H1 (cell line): ENCODE measurements at regions not wholly inside any gene's neighbourhood (a gene's known extent, or its start where the extent isn't known, plus 50 kb on each side); places are given as distances from the start of the nearest gene placed in this dataset.

Source experiments
- CTCF ChIA-PET: fragments of 300-600 bp; sonication (Branson Sonifier 250); formaldehyde crosslinking; loops from one replicate; lab custom pipeline; 2021; ENCODE audit not compliant: partially characterized antibody; lab: Charles Lee
- POLR2A ChIA-PET: fragments of 300-600 bp; sonication (Branson Sonifier 250); formaldehyde crosslinking; loops from one replicate; lab custom pipeline; 2021; ENCODE audit warnings: inconsistent platforms; ENCODE audit not compliant: partially characterized antibody; lab: Charles Lee
- DNase-seq, 2 experiments: peaks; one replicate each; pipeline versions ENCODE4 v3.0.0 to v3.0.0-alpha.2; 2010 to 2022; ENCODE audit warnings: low spot score in 2 of 2, low read depth in 1 of 2, mixed read lengths in 1 of 2
- FAIRE-seq: peaks from 2 replicates; lab custom pipeline; 2011; peaks lifted over from hg19 to GRCh38; lab: Jason Lieb, UNC
- H2AFZ ChIP-seq: 2 replicates; pipeline ENCODE4 v1.8.1; 2012; ENCODE audit warnings: low read length, inconsistent platforms
- H2AK5ac ChIP-seq: 2 replicates; pipeline ENCODE4 v1.6.1; 2013; ENCODE audit warnings: low read depth, low read length
- H2BK120ac ChIP-seq: replicated peaks from 2 replicates; pipeline ENCODE3; 2013; ENCODE audit warnings: low read depth, low read length, inconsistent platforms
- H2BK12ac ChIP-seq: 2 replicates; pipeline ENCODE4 v1.6.1; 2013; ENCODE audit warnings: low read depth, low read length
- H2BK15ac ChIP-seq: 2 replicates; pipeline ENCODE4 v1.6.1; 2013; ENCODE audit warnings: low read length
- H2BK20ac ChIP-seq: 2 replicates; pipeline ENCODE4 v1.6.1; 2013; ENCODE audit warnings: low read length
- H2BK5ac ChIP-seq: 2 replicates; pipeline ENCODE4 v1.6.1; 2013; ENCODE audit warnings: low read depth, low read length
- H3K14ac ChIP-seq: 2 replicates; pipeline ENCODE4 v1.6.1; 2013; ENCODE audit warnings: inconsistent platforms; ENCODE audit not compliant: insufficient read length
- H3K18ac ChIP-seq: 2 replicates; pipeline ENCODE4 v1.6.1; 2013; ENCODE audit warnings: low read length; ENCODE audit errors: extremely low read depth
- H3K23ac ChIP-seq: 2 replicates; pipeline ENCODE4 v1.6.1; 2013; ENCODE audit warnings: inconsistent platforms; ENCODE audit not compliant: insufficient read length
- H3K23me2 ChIP-seq: 2 replicates; pipeline ENCODE4 v1.6.1; 2013; ENCODE audit warnings: low read depth, low read length
- H3K27ac ChIP-seq: 2 replicates; pipeline ENCODE4 v1.6.1; 2011; ENCODE audit warnings: low read depth, low read length, inconsistent platforms
- H3K27me3 ChIP-seq, 4 experiments: replicated peaks in 1 of 4; 1 replicate in 1 of 4; 2 replicates in 3 of 4; pipeline versions ENCODE4 v1.6.1 to v1.8.1; 2011 to 2013; ENCODE audit warnings: low read length in 3 of 4, mild to moderate bottlenecking in 3 of 4, inconsistent platforms in 2 of 4, mixed read lengths in 2 of 4, moderate library complexity in 1 of 4; ENCODE audit not compliant: control insufficient read depth in 3 of 4, insufficient read depth in 3 of 4; ENCODE audit errors: extremely low read depth in 1 of 4
- H3K36me3 ChIP-seq, 4 experiments: 2 replicates each; pipeline versions ENCODE4 v1.6.1 to v1.8.1; 2011 to 2013; ENCODE audit warnings: mild to moderate bottlenecking in 4 of 4, low read length in 3 of 4, moderate library complexity in 2 of 4, control low read depth in 1 of 4, inconsistent platforms in 1 of 4; ENCODE audit not compliant: insufficient read depth in 4 of 4, control insufficient read depth in 2 of 4
- H3K4ac ChIP-seq: replicated peaks from 2 replicates; pipeline ENCODE3; 2013; ENCODE audit warnings: low read length, low read depth, mixed read lengths, inconsistent platforms; ENCODE audit not compliant: insufficient read length
- H3K4me1 ChIP-seq, 4 experiments: replicated peaks in 1 of 4; 1 replicate in 1 of 4; 2 replicates in 3 of 4; pipeline versions ENCODE4 v1.6.1 to v1.8.1; 2011 to 2013; ENCODE audit warnings: low read length in 3 of 4, inconsistent platforms in 2 of 4, mixed read lengths in 1 of 4; ENCODE audit not compliant: insufficient read depth in 4 of 4, control insufficient read depth in 3 of 4
- H3K4me2 ChIP-seq, 2 experiments: 2 replicates each; pipeline versions ENCODE4 v1.6.1 to v1.8.1; 2011 to 2013; ENCODE audit warnings: low read depth in 2 of 2, low read length in 2 of 2, control low read depth in 1 of 2, inconsistent platforms in 1 of 2, mild to moderate bottlenecking in 1 of 2; ENCODE audit not compliant: insufficient read depth in 1 of 2
- H3K4me3 ChIP-seq, 4 experiments: fragments of 200-600, 300-600 bp in 1 of 4; sonication (generic), shearing (Covaris generic), sonication (Bioruptor Twin) in 1 of 4; 2 replicates each; pipeline versions ENCODE4 v1.5.1 to v1.8.1; 2011 to 2016; ENCODE audit warnings: low read length in 4 of 4, low read depth in 3 of 4, control low read depth in 2 of 4, inconsistent platforms in 2 of 4, mild to moderate bottlenecking in 2 of 4, mixed read lengths in 1 of 4, moderate library complexity in 1 of 4; ENCODE audit not compliant: insufficient read depth in 2 of 4; ENCODE audit errors: extremely low read depth in 1 of 4
- H3K56ac ChIP-seq: replicated peaks from 2 replicates; pipeline ENCODE3; 2013; ENCODE audit warnings: low read depth, mild to moderate bottlenecking, mixed read lengths, low read length, inconsistent platforms; ENCODE audit not compliant: insufficient read length
- H3K79me1 ChIP-seq: 2 replicates; pipeline ENCODE4 v1.6.1; 2013; ENCODE audit warnings: low read depth, low read length, control low read depth
- H3K79me2 ChIP-seq, 2 experiments: 2 replicates each; pipeline versions ENCODE4 v1.6.1 to v1.8.1; 2012 to 2013; ENCODE audit warnings: low read length in 2 of 2, mild to moderate bottlenecking in 2 of 2, inconsistent platforms in 1 of 2; ENCODE audit not compliant: insufficient read depth in 2 of 2, control insufficient read depth in 1 of 2
- H3K9ac ChIP-seq, 4 experiments: replicated peaks in 1 of 4; 1 replicate in 1 of 4; 2 replicates in 3 of 4; pipeline versions ENCODE4 v1.6.1 to v1.8.1; 2011 to 2013; ENCODE audit warnings: low read depth in 3 of 4, low read length in 3 of 4, control low read depth in 2 of 4, mild to moderate bottlenecking in 2 of 4, moderate library complexity in 2 of 4, inconsistent platforms in 1 of 4; ENCODE audit errors: extremely low read depth in 1 of 4
- H3K9me3 ChIP-seq, 2 experiments: 2 replicates each; pipeline versions ENCODE4 v1.6.1 to v1.8.1; 2012 to 2013; ENCODE audit warnings: mild to moderate bottlenecking in 2 of 2, moderate library complexity in 2 of 2, control low read depth in 1 of 2, inconsistent platforms in 1 of 2, low read depth in 1 of 2, low read length in 1 of 2, mixed read lengths in 1 of 2; ENCODE audit not compliant: insufficient read depth in 2 of 2
- H4K20me1 ChIP-seq, 2 experiments: replicated peaks in 1 of 2; 2 replicates each; pipeline versions ENCODE3 to v1.8.1; 2011 to 2013; ENCODE audit warnings: inconsistent platforms in 2 of 2, low read length in 2 of 2, mild to moderate bottlenecking in 1 of 2; ENCODE audit not compliant: insufficient read depth in 2 of 2, control insufficient read depth in 1 of 2
- H4K5ac ChIP-seq: 2 replicates; pipeline ENCODE4 v1.6.1; 2013; ENCODE audit warnings: low read length, low read depth, mixed read lengths, inconsistent platforms; ENCODE audit not compliant: insufficient read length
- H4K8ac ChIP-seq: 2 replicates; pipeline ENCODE4 v1.8.0; 2013; ENCODE audit warnings: mild to moderate bottlenecking, moderate library complexity, low read length, inconsistent platforms; ENCODE audit not compliant: insufficient read depth; ENCODE audit errors: extremely low read depth
- H4K91ac ChIP-seq: replicated peaks from 2 replicates; pipeline ENCODE3; 2013; ENCODE audit warnings: low read length, mixed read lengths, inconsistent platforms; ENCODE audit not compliant: insufficient read length
- ASH2L ChIP-seq: fragments of 200-600, 300-600 bp; sonication (generic); IDR thresholded peaks from one replicate; pipeline ENCODE4 v1.7.1; 2017; ENCODE audit warnings: low read length
- BRCA1 ChIP-seq: IDR thresholded peaks from 2 replicates; pipeline ENCODE4 v1.6.1; 2012; ENCODE audit warnings: low read depth, low read length, improper control_type of control experiment
- CHD2 ChIP-seq: IDR thresholded peaks from 2 replicates; pipeline ENCODE4 v1.6.1; 2012; ENCODE audit warnings: low read length, improper control_type of control experiment
- CTCF ChIP-seq, 3 experiments: IDR thresholded peaks; 1 replicate in 2 of 3; 2 replicates in 1 of 3; pipeline versions ENCODE4 v1.5.1 to v1.6.1; 2011; ENCODE audit warnings: low read length in 3 of 3, mild to moderate bottlenecking in 3 of 3, inconsistent platforms in 2 of 3, low read depth in 1 of 3, moderate library complexity in 1 of 3; ENCODE audit not compliant: insufficient read depth in 1 of 3; ENCODE audit errors: control extremely low read depth in 1 of 3
- EZH2 ChIP-seq: fragments of 200-600 bp; sonication (generic); IDR thresholded peaks from 2 replicates; pipeline ENCODE4 v1.7.1; 2012; ENCODE audit warnings: low read depth, mild to moderate bottlenecking, moderate library complexity, low read length, inconsistent platforms; ENCODE audit not compliant: severe bottlenecking
- KDM1A ChIP-seq: fragments of 200-600, 300-600 bp; sonication (generic); IDR thresholded peaks from 2 replicates; pipeline ENCODE4 v1.7.1; 2016; ENCODE audit warnings: mild to moderate bottlenecking, low read length, borderline replicate concordance
- NRF1 ChIP-seq: IDR thresholded peaks from 2 replicates; pipeline ENCODE4 v1.6.1; 2011; ENCODE audit warnings: mild to moderate bottlenecking, low read depth, low read length, improper control_type of control experiment
- SIX5 ChIP-seq: IDR thresholded peaks from 2 replicates; pipeline ENCODE4 v1.6.1; 2011; ENCODE audit warnings: mild to moderate bottlenecking, low read depth, low read length
- USF2 ChIP-seq: IDR thresholded peaks from 2 replicates; pipeline ENCODE4 v1.6.1; 2011; ENCODE audit warnings: low read length, improper control_type of control experiment
- YY1 ChIP-seq: IDR thresholded peaks from 2 replicates; pipeline ENCODE4 v1.6.1; 2011; ENCODE audit warnings: low read depth, mild to moderate bottlenecking, low read length
- WGBS, 2 experiments: shearing (Covaris generic) in 1 of 2; methylation state at CpG; one replicate each; pipeline versions ENCODE4 v1.1.6 to v1.1.7; 2013 to 2015; ENCODE audit warnings: low lambda C conversion rate in 2 of 2, mixed read lengths in 2 of 2, inconsistent platforms in 1 of 2, low coverage in 1 of 2, missing lambda C conversion rate in 1 of 2; ENCODE audit not compliant: insufficient replicate concordance in 2 of 2, insufficient coverage in 1 of 2, insufficient read length in 1 of 2; ENCODE audit errors: extremely low coverage in 1 of 2, missing lambda C conversion rate in 1 of 2; 5-methylcytosine and 5-hydroxymethylcytosine counted together

- Histone ChIP-seq H2BK20ac (no peak overlapping the region), H3K36me3 (no peaks in the 10 kb centered on the region), H2BK5ac (no peak overlapping the region), H2AK5ac (no peak overlapping the region), H3K23me2 (no peaks in the 10 kb centered on the region), H3K79me2 (no peaks in the 10 kb centered on the region), H4K5ac (no peak overlapping the region), H3K18ac (no peak overlapping the region), H3K4me3 (no peak overlapping the region), H2BK15ac (no peak overlapping the region), H3K4ac (no peak overlapping the region), H4K91ac (no peak overlapping the region), H3K56ac (no peak overlapping the region), H3K4me2 (no peak overlapping the region), H3K9me3 (0 out of 4 replicates have a peak, but pooled peaks cover 0 to 2% of the 10 kb centered on the region in 2 experiments), H2AFZ (no peak overlapping the region), H2BK120ac (no peak overlapping the region), H4K8ac (no peak overlapping the region), H3K4me1 (no peaks in the 10 kb centered on the region), H2BK12ac (no peak overlapping the region), H3K23ac (no peak overlapping the region), H3K27me3 (no peaks in the 10 kb centered on the region), H3K14ac (no peak overlapping the region), H3K9ac (no peak overlapping the region), H4K20me1 (no peaks in the 10 kb centered on the region), H3K27ac (no peak overlapping the region), H3K79me1 (no peaks in the 10 kb centered on the region)
- TF ChIP-seq ASH2L (no peak), SIX5 (no peak), KDM1A (no peak), USF2 (no peak), BRCA1 (no peak), YY1 (no peak), EZH2 (no peak), NRF1 (no peak), CTCF (IDR thresholded peaks at IDR 0.05; ENCODE audit: control extremely low read depth in 1 of 3, insufficient read depth in 1 of 3, low read depth in 1 of 3, low read length in 3 of 3) (no peak), CHD2 (no peak)
- POLR2A ChIA-PET: no interaction called here
- FAIRE-seq (no peak), DNase-seq (no peak)
- CTCF ChIA-PET: interaction anchor here (1.4 to 1.5 kb wide), 2 partner anchors 18 to 148 kb away, joined by 3 to 4 read pairs; no protein-coding TSS in a partner anchor
- WGBS, 2 experiments: 98% methylated on average over 3 of the region's 3 CpGs; no CpG with 5 or more reads in 1 of the 2 experiments
These were observed 83.5 kb upstream of the IKZF1 start for GRCh38 chr7:50221028-50221427.
